Skeletal muscle satellite cell (primary cell): ENCODE measurements at regions not wholly inside any gene's neighbourhood (a gene's known extent, or its start where the extent isn't known, plus 50 kb on each side); places are given as distances from the start of the nearest gene placed in this dataset.
"Not testable (repeated sequence)": the region's sequence is repeated elsewhere in the genome, so short reads cannot be mapped to it uniquely, and the experiment has no call there.

Experiments used
- H3K27me3 ChIP-seq: 2 replicates; pipeline ENCODE4 v1.7.0; 2013; ENCODE audit warnings: low read length; ENCODE audit not compliant: control insufficient read depth, insufficient read depth
- H3K36me3 ChIP-seq: 2 replicates; pipeline ENCODE4 v1.7.0; 2013; ENCODE audit warnings: mild to moderate bottlenecking, control low read depth, low read length; ENCODE audit not compliant: insufficient read depth
- H3K4me1 ChIP-seq: 2 replicates; pipeline ENCODE4 v1.7.0; 2013; ENCODE audit warnings: low read length; ENCODE audit not compliant: control insufficient read depth, insufficient read depth
- H3K4me2 ChIP-seq: 2 replicates; pipeline ENCODE4 v1.7.0; 2013; ENCODE audit warnings: mild to moderate bottlenecking, low read length
- H3K4me3 ChIP-seq: 2 replicates; pipeline ENCODE4 v1.7.0; 2013; ENCODE audit warnings: low read length
- H3K9ac ChIP-seq: 2 replicates; pipeline ENCODE4 v1.7.0; 2013; ENCODE audit warnings: mild to moderate bottlenecking, low read depth, low read length, moderate library complexity
- H3K9me3 ChIP-seq: replicated peaks from 2 replicates; pipeline ENCODE4 v1.7.0; 2013; ENCODE audit warnings: mild to moderate bottlenecking, control low read depth, low read length

- Histone ChIP-seq H3K4me2 (no peak overlapping the region), H3K4me1 (no peaks in the 10 kb centered on the region), H3K4me3 (no peak overlapping the region), H3K36me3 (no peaks in the 10 kb centered on the region), H3K27me3 (no peaks in the 10 kb centered on the region), H3K9ac (no peak overlapping the region), H3K9me3 (no peaks in the 10 kb centered on the region)
These were observed 209.9 kb downstream of the GALC start for GRCh38 chr14:87783071-87783470.

- H3K9me3 ChIP-seq, result peaks cover 10% of the 10 kb centered on the region
- no peaks in the 10 kb centered on the region for H3K27me3 ChIP-seq
- H3K4me3 ChIP-seq, result no peak overlapping the region
- no peaks in the 10 kb centered on the region for H3K4me1 ChIP-seq
- H3K4me2 ChIP-seq, result no peak overlapping the region
- no peak overlapping the region for H3K9ac ChIP-seq
- H3K36me3 ChIP-seq, result no peaks in the 10 kb centered on the region
These were observed 220.1 kb downstream of the GALC start for GRCh38 chr14:87772854-87773253.

GRCh38 chr14:87767567-87767901 is 225.4 kb downstream of the GALC start:
- no peak overlapping the region for H3K4me3 ChIP-seq
- no peaks in the 10 kb centered on the region for H3K36me3 ChIP-seq
- H3K4me1 ChIP-seq, result no peaks in the 10 kb centered on the region
- H3K9me3 ChIP-seq, result peaks cover 10% of the 10 kb centered on the region
- H3K9ac ChIP-seq, result no peak overlapping the region
- H3K27me3 ChIP-seq, result no peaks in the 10 kb centered on the region
- H3K4me2 ChIP-seq, result no peak overlapping the region

DNA sequence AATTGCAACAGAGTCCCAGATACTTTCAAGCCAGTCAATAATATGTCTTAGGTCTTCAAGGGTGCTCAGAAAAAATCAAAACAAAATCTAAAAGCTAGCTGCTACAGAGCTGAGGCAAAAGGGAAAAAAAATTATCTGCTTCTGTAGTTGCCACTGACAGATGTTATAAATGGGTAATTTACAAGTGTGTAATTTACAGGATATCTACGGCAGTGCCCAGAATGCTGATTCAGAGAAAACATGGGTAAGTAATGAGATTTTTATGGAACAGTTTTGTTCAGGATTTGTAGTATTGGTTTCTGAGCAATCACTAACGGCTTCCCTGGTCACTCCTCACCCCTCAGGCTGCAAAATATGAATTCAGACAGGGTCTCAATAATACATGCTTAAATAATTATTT is 234.1 kb downstream of the GALC start:
- Histone ChIP-seq H3K36me3 (no peaks in the 10 kb centered on the region), H3K9me3 (peaks cover 8% of the 10 kb centered on the region), H3K4me1 (no peaks in the 10 kb centered on the region)

DNA sequence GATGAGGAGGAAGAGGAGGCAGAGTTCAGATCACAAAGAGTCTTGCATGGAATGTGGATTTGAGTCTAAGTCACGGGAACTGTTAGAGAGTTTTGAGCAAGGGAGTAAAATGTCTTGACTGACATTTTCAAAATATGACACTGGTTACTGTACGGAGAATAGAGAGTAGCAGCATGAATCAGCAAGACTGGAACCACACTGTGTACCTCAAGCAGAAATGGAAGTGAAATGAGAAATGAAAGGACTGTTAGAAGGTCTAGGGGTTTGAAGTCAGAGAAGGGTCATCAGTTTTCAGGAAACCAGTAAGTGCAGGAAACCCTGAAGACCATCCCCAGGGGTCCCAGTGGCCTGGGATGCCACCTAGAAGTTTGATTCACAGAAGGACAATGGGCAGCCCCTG is 236.3 kb downstream of the GALC start:
- no peak overlapping the region for H3K9ac ChIP-seq
- H3K4me1 ChIP-seq, result no peaks in the 10 kb centered on the region
- H3K4me2 ChIP-seq, result no peak overlapping the region
- no peaks in the 10 kb centered on the region for H3K27me3 ChIP-seq
- H3K9me3 ChIP-seq, result peaks cover 8% of the 10 kb centered on the region
- no peak overlapping the region for H3K4me3 ChIP-seq
- no peaks in the 10 kb centered on the region for H3K36me3 ChIP-seq

More for the DNA sequence above, 234.1 kb downstream of the GALC start:
- Histone ChIP-seq H3K4me2 (no peak overlapping the region), H3K9ac (no peak overlapping the region), H3K27me3 (no peaks in the 10 kb centered on the region), H3K4me3 (no peak overlapping the region)

DNA sequence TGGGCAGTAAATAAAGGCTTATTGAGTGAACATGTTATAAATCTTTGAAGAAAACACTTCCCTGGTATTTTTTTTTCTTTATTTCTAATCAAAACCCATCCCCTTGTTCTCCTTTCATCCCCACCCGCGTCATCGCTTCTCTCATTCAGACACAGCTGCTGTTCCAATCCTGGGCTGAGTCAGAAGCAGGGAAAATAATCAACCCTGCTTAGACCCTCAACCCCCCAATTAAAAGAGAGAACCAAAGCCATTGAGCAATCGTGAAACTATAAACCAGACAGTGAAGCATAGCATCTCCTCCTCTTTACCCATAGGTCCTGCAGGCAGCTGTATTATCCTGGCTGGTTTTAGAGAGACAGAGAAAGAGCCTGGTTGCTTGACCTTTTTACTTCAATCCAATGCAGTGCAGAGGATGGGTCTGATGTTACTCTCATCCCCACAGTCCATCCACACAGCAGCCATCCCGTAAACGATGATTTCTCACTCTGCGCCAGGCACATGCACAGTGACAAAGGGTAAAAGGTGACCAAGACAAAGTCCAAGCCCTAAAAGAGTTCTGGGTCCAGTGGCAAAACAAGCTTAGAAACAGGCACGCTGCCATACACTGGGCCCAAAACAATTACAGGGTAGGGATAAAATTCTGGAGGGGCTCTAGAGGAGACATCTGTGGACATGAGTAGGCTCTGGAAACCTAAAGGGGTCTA is 238.3 kb downstream of the GALC start:
- no peaks in the 10 kb centered on the region for H3K4me1 ChIP-seq
- no peak overlapping the region for H3K4me3 ChIP-seq
- H3K27me3 ChIP-seq, result no peaks in the 10 kb centered on the region
- H3K36me3 ChIP-seq, result no peaks in the 10 kb centered on the region
- no peak overlapping the region for H3K9ac ChIP-seq
- H3K9me3 ChIP-seq, result peaks cover 8% of the 10 kb centered on the region
- no peak overlapping the region for H3K4me2 ChIP-seq

DNA sequence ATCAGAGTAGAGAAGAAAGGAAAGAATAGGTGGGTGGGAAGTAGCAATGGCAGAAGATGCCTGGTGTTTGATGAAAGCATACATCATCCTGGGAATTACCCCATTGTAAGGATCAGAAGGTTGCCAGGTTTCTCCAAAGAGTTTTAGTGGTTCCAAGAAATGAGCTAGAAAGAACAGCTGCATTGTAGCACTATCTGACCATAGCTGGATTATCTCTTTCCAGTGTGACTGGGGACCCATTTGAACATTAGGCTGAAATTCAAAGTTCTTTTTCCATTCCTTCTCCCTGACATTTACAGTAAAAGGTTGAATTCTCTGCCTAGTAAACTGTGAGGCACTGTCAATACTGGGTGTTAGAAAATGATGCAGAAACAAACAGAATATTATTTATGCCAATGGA is 244.4 kb downstream of the GALC start:
- H3K4me3 ChIP-seq, result no peak overlapping the region
- H3K27me3 ChIP-seq, result no peaks in the 10 kb centered on the region
- H3K4me1 ChIP-seq, result no peaks in the 10 kb centered on the region

GRCh38 chr14:87745507-87746118 is 247.4 kb downstream of the GALC start:
- H3K9ac ChIP-seq, result no peak overlapping the region
- no peaks in the 10 kb centered on the region for H3K27me3 ChIP-seq
- H3K36me3 ChIP-seq, result no peaks in the 10 kb centered on the region
- H3K4me1 ChIP-seq, result no peaks in the 10 kb centered on the region
- no peaks in the 10 kb centered on the region for H3K9me3 ChIP-seq
- no peak overlapping the region for H3K4me3 ChIP-seq
- no peak overlapping the region for H3K4me2 ChIP-seq

More for the DNA sequence above, 244.4 kb downstream of the GALC start:
- Histone ChIP-seq H3K9ac (no peak overlapping the region), H3K9me3 (no peaks in the 10 kb centered on the region), H3K4me2 (no peak overlapping the region), H3K36me3 (no peaks in the 10 kb centered on the region)

GRCh38 chr14:87734577-87735360 is 258.2 kb downstream of the GALC start:
- not testable (repeated sequence) for H3K4me2 ChIP-seq, H3K4me3 ChIP-seq, H3K36me3 ChIP-seq, H3K27me3 ChIP-seq, H3K9ac ChIP-seq, H3K4me1 ChIP-seq
- peaks cover 17% of the 10 kb centered on the region for H3K9me3 ChIP-seq

DNA sequence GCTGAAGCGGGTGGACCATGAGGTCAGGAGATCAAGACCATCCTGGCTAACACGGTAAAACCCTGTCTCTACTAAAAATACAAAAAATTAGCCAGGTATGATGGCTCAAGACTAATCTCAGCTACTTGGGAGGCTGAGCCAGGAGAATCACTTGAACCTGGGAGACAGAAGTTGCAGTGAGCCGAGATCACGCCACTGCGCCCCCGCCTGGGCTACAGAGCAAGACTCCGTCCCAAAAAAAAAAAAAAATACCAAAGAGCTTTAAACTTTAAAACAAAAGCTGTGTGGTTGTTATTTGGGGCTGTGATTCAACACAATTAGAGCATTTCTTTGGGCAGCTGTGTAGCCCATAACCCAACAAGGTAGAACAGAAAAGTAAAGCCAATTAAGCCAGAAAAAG is 259.9 kb downstream of the GALC start:
- H3K4me2 ChIP-seq, H3K9me3 ChIP-seq, H3K36me3 ChIP-seq, H3K9ac ChIP-seq, H3K27me3 ChIP-seq, H3K4me3 ChIP-seq, H3K4me1 ChIP-seq: not testable (repeated sequence)

DNA sequence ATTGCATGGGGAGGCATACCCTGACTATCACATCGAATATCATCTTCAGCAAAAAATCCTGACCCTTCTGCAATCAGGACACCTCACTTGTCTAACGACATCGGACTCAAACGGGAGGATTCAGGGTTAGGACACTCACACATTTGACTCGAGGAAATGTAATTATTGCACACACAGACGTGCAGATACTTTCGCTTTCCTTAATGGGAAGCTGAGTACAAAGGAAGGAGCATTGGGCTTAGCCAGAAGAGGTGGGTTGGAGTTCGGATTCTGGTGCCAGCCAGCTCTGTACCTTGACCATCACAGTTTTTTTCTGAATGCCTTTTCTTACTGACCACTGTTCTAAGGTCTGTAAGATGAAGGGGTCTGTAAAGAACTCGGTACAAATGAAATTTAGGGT is 260.4 kb downstream of the GALC start:
- H3K4me3 ChIP-seq, result no peak overlapping the region
- H3K4me2 ChIP-seq, result no peak overlapping the region
- no peaks in the 10 kb centered on the region for H3K4me1 ChIP-seq
- H3K36me3 ChIP-seq, result no peaks in the 10 kb centered on the region
- peaks cover 8% of the 10 kb centered on the region for H3K9me3 ChIP-seq
- H3K27me3 ChIP-seq, result no peaks in the 10 kb centered on the region
- no peak overlapping the region for H3K9ac ChIP-seq
